Pons (tissue), 1 donor: ENCODE measurements at regions not wholly inside any gene's neighbourhood (a gene's known extent, or its start where the extent isn't known, plus 50 kb on each side); places are given as distances from the start of the nearest gene placed in this dataset.

Experiments
- DNase-seq: peaks from one replicate; pipeline ENCODE4 v3.0.0-alpha.2; 2016; ENCODE audit warnings: low spot score

DNA sequence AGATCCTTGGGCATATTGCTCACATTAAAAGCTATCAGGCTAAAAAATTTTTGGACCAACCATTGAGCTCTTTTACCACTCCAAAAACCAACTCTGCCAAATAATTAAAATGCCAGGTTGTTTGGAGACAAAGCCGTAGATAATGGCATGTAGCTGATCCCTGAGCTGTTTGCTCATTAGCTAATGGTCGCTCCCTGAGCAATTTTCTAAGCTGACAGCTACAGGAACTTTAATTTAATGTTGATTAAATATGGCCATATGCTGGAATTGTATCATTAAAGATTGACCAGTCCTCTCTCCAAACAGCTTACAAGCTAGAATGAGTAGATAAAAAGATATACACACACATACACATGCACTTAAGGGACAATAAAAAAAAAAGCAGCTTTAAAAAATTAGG is 216.2 kb upstream of the ARHGAP20 start:
- DNase-seq = no peak

DNA sequence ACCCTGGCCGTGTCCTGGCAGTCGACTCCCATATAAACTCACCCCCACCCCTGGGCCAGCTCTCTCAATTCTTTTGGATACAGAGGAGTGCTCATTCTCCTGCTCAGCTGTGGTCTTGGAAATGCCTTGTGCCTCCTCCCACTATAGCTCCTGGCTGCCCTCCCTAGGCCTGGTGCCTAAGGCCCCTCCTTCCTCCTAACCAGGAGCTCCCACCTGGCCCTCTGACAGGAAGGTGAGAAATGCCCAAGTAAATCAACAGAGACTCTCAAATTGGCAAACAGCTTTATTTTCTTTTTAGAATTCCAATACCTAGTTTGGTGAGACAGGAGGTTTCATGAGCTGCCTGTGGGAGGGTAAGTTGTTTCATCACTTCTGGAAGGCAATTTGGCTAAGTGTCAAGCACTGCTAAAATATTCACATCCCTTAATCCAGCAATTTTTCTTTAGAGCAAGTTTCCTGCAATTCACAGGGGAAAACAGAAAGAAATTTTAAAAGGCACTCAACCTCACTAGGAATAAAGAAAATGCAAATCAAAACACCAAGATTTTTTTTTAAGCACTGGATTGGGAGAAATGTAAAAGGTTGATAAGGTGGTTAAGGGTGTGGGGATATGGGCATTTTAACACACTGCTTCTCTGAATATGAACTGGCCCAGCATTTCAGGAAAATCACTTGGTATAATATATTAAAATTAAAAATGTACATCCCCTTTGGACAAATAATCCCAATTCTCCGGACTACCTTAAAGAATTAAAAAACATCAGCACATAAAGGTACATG is 209.7 kb upstream of the ARHGAP20 start:
- DNase-seq = no peak

DNA sequence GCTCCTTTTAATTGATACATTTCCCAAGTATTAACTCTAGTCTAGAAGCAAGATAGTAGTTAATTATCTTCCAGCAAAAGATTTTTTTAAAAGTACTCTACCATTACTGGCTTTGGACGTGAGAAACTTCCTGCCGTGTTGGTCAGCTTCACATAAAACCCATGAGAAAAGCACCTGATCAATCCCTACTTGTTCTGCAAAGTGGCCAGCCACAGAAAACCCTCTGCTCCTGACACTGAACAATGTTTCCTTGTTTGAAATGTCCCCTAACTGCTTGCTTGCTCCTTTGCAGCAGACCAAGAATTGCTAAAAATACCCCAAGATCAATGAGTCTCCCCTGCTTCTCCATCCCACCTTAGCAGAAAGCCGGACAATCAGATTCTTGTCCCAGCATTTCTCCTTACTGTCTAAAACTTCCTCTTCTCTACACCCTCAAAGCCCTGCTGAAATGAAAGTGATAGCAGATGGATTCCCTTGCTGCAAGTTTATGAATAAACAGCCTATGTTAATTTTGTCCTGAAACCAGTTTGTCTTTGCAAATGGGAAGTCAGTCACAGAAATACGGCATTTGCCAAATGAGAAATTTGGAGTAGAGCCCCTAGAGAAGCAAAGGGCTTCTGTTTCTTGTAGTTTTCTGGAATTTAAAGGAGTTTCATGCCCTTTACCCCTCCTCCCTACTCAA is 207.1 kb upstream of the ARHGAP20 start:
- peak; percentile 27 for DNase-seq

DNA sequence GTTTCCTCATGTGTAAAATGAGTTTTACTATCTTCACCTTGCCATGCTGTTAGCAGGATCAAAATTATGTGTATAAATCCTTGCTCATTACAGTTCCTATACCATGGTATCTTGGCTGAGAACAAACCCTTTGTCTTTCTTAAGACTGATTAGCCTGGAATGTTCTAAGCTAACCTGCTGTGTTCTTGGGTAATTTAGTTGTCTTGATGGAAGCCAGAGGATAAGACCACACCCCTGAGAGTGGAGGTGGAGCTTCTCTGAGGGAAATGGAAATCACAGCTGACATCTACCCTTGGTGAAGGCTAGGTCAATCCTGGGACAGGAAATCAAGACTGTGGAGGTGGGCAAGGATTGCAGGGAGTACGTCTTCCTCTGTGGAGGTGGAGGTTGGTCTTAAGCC is 206.1 kb upstream of the ARHGAP20 start:
- DNase-seq = no peak

DNA sequence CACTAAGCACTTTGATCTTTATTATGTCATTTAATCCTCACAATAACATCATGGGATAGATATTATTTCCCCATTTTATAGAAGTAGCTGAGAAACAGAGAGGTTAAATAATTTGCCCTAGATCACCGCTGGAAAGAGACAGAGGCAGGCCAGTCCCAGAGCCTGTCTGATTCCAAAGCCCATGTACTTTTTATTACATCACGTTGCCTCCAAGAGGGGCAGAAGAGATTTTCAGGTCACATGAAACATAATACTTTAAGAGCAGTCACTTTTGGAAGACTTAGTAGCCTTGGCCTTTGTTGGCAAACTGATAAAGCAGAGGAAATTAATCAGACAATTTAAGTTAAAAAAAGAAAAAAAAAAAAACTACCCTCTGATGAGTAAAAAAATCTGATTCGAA is 200.2 kb upstream of the ARHGAP20 start:
- no peak for DNase-seq

DNA sequence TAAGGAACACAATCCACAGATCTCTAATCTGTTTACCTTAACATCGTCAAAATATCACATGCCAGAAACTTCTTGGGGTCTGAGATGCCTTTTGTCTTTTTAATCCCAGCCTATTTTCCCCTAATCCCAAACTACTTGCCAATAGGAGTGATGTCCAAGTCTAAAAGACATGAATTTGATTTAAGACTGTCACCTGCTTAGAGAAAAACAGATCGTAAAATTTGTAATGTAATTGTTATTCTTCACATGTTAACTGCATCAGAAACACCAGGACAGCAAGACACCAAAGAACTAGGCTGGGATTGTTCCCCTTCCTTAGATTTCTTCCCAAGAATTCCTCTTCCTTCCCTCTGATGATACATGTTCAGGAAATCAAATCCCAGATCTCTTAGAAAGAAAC is 198.1 kb upstream of the ARHGAP20 start:
- DNase-seq = no peak

DNA sequence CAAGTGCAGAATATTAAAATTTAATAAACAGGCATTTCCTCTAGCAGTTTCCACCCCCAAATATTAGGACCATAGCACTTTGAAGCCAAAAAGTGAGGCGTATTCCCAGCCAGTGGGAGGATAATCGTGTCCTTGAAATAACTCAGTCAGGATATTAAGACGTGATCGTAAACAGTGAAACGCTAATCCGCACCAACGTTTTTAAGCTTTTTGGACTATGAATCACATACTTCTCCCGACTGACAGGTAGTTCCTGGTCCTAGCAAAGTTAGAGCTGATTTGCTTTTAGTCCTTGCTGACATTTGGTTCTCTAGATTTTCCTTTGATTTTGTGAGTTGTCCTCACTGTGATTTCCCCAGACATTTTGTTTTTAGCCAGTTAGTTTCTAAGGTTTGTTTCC is 197.1 kb upstream of the ARHGAP20 start:
- DNase-seq = no peak

DNA sequence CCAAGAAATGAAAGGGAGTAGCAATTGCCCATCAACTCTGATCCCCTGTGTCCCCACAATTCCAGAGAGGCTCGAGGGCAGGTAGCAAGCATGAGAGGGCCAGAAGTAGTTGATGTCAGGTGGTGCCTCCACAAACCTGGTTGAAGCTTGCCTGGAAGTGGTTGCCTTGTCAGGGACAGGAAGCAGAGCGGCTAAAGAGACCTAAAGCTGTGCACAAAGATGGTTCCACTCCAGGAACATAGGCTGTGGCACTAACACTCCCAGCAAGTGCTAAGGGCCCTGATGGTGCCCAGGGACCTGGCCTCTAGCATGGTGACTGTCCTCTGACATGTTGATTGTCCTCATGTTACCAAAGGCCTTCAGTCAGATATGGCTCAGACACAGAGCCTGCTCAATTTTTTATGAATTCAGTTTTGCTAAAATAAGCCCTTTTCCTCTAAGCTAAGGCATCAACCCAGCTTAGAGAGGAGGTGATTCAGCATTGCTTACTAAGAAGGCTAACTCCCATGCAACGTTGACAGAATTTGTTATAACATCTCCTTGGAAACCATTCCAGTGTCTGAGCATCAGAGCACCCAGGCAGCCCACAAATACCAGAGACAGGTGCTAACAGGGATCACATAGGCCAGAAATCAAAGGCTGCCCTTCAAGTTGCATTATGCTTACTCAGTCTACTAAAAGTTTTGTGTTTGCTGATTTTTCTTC is 196.3 kb upstream of the ARHGAP20 start:
- no peak for DNase-seq

DNA sequence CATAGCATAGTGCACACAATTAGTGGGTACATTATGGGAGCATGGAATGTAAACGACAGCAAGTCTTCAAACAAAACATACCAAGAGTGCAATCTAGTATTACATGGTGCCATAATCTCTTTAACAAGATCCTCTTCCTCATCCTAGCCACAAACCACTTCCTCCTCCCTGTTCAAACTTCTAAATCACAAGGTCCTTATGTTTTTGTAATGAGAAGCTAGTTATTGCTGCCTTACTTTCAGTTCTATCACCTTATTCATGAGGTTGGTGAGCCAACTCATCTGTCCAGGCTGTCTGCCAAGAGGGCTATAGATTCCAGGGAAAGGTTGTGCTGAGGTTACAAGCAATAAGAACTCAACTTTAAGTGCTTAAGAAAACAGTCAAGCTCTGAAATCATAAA is 195.4 kb upstream of the ARHGAP20 start:
- peak; percentile 36 for DNase-seq

DNA sequence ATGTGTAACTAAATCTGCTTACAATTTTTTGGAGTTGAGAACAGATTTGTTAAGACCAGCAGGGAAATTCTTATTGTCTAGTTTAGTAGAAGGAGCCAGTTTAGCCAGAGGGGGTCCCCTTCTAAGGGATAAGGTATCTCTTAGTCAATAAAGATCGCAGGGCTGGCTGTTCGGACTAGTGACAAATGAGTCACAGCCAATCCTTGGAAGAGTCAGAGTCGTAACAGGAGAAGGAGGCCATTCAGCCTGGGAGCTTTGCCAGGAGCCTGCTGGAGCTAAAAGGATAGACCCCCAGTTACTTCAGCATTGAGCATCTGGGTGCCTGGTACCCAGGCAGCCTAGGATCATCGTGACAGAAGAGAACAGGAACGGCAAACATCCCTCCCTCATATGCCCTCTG is 191.6 kb upstream of the ARHGAP20 start:
- DNase-seq = no peak

DNA sequence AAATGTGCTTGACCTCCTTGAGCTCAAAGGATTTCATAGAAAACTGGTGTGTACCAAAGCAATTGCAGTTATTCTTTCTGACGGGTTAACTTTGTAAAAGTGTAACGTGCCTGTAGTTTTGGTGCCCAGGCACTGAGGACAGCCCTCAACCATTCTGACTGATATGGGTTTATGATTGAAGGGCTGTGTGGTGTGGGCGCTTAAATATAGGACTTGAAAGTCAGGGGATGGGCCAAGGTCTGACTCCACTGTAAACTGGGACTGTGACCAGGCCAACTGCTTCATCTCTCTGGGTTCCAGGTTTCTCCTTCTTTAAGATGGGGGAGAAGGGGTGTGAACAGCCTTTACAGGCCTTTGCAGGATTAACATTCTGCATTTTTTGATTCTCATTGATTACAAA is 191.1 kb upstream of the ARHGAP20 start:
- DNase-seq = no peak

DNA sequence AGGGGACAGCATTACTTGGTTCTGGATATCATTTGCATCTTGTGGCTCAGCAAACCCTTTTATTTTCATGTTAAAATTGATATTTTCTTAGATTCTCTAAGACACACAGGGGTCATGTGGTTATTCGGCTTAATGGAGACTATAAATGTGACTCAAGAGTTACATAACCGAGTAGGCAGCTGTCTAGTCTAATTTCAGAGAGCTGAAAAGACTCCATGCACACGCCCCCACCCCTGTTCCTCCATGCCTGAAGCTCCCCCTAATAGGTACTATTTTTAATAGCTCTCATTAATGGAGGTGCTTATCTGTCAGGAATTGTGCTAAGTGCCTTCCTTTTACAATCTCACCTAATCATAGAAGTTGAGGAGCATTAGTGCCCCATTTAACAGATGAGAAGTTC is 189.2 kb upstream of the ARHGAP20 start:
- DNase-seq = no peak

DNA sequence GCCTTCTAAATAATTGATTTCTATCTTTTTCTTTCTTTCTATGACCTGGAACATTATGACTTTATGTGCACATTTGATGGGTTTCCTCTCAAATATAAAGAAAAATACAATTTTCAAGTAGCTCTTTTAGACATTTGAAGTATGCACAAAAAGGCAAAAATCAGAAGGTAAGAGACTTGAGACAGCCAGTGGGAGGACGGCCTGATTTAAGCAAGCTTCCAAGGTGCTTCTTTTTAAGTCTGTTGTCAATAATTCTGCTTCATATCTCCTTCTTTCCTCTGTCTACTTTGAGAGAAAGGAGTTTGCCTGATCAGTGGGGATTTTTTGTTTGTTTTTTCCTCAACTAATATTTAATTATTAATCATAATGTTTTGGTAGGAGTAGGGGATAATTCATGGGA is 188.2 kb upstream of the ARHGAP20 start:
- no peak for DNase-seq

DNA sequence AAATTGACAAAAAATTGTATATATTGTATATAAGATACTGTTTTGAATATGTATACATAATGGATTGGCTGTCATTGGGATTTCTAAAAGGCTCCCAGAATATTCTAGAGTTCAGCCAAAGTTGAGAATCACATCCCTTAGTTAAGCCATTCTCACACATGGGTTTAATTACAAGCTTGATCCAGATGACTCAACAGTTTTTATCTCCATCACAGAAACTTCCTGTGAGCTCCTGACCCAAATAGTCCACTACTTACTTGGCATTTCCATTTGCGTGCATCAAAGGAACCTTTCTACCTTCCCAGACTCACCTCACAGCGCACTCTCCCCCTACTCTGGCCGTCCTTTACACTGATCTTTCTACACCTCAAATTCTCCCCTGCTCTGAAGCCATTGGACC is 184.8 kb upstream of the ARHGAP20 start:
- DNase-seq = no peak

DNA sequence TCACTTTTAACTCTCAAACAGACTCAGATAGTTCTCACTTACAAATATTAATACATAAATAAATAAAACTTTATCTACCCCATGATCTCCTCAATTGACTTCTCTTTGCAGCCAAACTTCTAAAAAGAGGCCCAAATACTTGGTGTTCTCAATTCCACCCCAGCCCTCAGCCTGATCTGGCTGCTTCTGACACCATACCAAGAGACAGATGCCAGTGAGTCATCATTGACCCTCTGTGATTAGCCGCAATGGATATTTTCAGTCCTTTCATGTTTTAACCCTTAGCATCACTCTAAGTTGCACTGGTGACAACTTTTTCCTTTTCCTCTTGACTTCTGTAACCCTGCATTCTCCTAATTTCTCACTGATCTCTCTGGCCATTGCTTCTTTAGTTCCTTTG is 184.1 kb upstream of the ARHGAP20 start:
- no peak for DNase-seq

DNA sequence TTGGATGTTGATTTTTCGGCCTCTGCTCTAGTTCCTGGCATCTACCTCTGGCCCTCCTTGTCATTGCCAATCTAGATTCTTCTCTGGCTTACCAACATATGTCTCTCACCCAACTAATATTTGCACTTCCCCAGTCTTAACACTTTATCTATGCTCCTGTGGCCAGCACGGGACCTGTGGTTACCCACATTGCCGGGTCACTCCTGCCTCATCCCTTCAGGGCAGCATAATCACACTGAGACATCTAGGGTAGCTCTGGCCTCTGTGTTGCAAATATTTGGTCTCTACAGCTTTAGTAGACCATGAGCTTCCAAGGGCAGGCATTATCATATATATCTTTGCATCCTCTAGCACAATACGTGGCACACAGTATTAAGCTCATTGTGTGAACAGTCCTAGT is 182.0 kb upstream of the ARHGAP20 start:
- no peak for DNase-seq

DNA sequence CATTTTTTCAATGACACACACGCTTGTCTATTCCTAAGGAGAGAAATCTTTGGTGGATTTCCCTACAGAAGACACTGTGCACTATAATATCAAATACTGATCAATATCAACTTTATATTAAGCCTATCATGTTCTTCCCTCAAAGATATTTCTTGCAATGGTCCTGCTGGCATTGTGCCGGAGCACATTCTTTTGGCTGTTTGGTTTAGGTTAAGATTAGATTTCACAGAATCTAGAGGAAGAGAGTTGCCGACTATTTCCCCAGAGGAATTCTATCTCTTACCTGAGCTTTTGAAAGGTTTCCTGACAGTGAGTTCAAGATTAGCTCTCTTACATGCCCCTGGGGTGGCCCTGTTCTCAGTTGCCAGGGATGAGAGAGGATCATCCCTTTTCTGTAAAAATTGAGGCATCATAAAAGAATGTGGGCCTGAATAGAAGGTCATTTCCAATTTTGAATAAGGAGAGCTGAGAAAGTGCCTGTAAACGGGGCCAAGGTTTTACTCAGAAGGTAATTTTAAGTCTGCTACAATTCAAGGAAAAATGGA is 180.6 kb upstream of the ARHGAP20 start:
- DNase-seq = no peak

DNA sequence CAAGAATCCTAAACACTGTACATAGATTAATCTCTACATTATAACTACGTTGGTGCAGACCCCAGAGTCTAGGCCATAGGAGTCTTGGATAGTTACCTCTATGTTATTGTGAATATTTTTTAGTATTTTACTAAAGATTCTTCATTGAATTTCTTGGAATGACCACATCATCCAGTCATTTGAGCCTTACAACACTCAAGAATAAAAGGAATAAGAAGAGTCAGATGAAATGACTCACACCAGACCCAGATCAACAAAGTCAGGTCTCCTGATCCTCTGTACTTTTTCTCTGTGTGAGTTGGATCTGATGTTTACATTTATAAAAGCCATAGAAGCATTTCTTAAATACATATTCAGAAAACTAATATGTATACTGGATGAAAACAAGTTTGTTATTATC is 179.2 kb upstream of the ARHGAP20 start:
- DNase-seq = no peak

DNA sequence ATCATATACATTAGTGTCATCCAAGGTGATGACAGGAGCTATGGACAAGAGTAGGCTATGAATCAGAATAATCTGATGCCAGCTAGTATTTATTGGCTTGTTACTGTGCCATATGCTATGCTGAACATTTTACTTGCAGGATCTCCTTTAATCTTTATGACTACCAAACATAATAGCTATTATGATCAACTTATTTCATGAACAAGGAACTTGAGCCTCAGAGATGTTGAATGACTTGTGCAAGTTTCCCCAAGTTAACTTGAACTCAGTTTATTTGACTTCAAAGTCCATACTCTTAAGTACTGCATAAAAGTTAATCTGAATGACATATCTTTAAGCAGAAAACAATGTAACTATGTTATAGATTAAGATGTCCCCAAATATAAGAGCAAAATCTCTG is 178.8 kb upstream of the ARHGAP20 start:
- no peak for DNase-seq

DNA sequence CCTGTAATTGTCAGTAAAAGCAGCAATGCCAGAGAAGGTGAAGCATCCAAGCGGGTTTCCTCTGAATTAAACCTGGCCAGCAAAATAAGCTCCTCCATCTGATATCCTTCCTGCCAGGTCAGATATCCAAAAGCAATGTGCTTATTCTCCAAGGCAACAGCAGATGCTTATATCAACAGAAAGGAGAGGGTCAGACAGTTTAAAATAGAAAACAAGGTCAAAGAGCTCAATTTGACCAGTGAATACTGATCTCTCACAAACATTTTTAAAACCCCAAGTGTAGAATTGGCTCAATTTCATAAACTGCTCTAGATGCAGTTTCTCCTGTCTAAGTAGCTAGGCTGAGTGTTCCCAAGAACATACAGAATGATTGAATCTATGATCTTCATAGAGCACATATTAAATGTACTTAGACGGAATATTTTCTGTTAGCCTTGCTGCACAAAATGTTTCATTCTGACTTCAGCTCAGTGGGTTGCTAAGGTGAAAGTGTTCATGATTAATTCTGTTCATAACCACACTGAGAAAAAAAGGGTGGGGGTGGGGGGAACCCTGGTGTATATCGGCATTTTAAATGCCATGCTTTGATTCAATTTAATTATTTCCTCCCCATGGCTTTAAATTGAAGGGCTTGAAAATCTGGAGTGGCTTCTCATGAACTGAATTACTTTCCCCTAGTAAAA is 174.2 kb upstream of the ARHGAP20 start:
- DNase-seq = no peak

DNA sequence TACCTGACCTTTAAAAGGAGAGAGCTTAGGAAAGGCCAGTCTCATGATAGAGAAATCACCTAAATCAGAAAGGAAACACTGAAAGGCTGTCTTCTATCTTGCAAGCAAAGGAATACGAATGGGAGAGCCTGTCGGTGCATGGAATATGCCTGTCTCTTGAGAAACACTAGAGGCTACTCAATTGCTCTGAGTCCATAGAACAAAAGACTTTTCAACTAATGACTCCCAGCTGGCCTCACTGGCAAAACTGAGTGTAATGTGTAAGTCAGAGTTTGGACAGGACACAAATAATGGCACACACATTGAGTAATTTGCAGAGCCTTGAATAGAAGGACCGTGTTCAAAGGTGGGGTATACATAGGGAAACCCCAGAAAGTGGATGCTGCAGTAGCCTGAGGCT is 171.0 kb upstream of the ARHGAP20 start:
- peak; percentile 74 for DNase-seq

DNA sequence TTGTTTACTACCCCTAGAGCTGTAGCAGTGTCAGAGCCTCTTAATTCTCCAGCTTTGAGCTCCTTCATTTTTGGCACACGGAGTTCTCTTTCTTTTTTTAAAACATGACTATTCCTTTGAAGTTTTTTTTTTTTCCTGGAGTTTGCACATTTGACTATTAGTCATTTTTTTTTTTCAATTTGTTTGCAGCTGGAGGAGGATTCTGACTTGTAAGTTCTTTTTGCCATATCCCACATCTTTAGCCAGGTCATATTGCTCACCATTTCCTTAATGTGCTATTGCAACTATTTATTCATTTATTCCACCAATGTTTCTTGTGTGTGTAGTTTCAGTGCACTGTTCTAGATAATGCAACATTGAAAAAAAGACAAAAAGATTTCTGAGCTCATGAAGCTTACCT is 166.3 kb upstream of the ARHGAP20 start:
- no peak for DNase-seq
